GM18502 (cell line): ENCODE measurements at regions not wholly inside any gene's neighbourhood (a gene's known extent, or its start where the extent isn't known, plus 50 kb on each side); places are given as distances from the start of the nearest gene placed in this dataset.
"Not testable (repeated sequence)": the region's sequence is repeated elsewhere in the genome, so short reads cannot be mapped to it uniquely, and the experiment has no call there.

ENCODE experiments used
- ATAC-seq: cut with Tn5 transposase; IDR thresholded peaks from one replicate; pipeline ENCODE4 v1.9.1; 2021; ENCODE audit warnings: mild to moderate bottlenecking; ENCODE audit not compliant: unreplicated experiment, poor library complexity

DNA sequence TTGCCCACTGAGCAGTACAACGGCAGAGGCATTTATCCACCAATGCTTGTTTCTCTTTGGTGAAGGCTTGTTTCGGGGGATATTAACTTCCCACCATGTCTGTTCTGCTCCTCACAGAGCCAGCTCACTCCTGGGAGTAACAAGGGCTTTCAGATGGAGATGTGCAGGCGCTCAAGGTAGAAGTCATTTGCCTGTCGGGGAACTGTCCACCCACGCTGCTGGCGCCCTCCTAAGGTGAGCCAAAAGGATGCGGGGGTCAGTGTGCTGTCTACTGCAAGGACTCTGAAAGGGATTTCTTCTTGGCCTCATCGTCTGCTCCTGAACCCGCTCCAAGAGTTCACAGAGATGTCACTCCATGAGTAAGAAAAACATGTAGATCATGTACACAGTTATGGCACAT lies 57.0 kb upstream of the CYRIA start:
- ATAC-seq = no peak

DNA sequence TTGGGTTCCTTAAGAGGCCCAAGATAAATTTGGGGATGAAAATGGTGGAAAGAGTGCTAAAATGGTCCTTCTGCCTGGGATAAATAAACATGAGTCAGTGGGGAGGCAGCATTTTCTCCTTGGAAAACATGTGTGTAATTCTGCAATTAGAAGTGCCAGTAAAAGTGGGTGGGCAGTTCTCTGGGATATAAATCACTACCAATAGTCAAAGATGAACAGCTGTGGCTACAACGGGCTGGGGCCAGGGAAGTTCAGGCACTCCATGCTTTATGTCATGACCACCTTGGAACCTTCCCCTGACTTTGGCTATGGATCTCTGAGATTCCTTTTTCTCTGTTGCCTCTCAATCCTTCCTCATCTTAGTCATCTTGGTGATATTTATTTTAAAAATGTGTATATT lies 56.5 kb upstream of the CYRIA start:
- no peak for ATAC-seq

DNA sequence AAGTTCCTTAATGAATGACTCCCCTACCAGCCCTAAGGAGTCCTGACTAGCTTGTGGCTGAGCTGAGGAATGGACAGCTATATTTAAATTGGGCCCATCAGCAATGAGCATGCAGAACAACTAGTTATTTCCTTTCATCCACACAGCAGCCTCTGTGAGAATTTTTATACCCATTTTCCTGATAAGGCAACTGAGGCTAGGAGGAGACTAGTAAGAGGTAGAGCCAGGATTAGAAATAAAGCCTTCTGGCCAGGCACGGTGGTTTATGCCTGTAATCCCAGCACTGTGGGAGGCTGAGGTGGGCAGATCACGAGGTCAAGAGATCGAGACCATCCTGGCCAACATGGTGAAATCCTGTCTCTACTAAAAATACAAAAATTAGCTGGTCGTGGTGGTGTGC lies 55.9 kb upstream of the CYRIA start:
- ATAC-seq = not testable (repeated sequence)

DNA sequence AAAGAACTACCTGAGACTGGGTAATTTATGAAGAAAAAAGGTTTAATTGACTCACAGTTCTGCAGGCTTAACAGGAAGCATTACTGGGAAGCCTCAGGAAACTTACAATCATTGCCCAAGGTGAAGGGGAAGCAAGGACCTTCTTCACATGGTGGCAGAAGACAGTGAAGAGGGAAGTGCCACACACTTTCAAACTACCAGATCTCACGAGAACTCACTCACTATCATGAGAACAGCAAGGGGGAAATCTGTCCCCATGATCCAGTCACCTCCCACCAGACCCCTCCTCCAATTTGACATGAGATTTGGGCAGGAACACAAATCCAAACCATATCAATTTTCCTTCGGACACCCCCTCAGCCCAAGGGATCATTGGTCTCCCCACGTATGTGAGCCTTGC lies 55.1 kb upstream of the CYRIA start:
- ATAC-seq = not testable (repeated sequence)

DNA sequence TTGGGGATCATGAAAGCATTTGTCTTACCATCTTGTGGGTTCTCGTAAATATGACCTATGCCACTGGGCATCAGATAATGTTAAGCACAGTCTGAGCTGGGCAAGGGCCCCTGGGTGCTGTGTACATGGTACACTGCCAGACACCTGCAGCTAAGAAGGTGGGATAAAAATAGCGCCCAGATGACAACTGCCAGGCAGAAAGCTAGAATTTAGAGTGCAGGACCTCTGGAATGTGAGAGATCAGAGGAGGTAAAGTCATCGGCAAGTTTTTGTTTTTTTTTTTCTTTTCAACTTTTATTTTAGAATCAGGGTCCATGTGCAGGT lies 53.8 kb upstream of the CYRIA start:
- ATAC-seq = no peak

DNA sequence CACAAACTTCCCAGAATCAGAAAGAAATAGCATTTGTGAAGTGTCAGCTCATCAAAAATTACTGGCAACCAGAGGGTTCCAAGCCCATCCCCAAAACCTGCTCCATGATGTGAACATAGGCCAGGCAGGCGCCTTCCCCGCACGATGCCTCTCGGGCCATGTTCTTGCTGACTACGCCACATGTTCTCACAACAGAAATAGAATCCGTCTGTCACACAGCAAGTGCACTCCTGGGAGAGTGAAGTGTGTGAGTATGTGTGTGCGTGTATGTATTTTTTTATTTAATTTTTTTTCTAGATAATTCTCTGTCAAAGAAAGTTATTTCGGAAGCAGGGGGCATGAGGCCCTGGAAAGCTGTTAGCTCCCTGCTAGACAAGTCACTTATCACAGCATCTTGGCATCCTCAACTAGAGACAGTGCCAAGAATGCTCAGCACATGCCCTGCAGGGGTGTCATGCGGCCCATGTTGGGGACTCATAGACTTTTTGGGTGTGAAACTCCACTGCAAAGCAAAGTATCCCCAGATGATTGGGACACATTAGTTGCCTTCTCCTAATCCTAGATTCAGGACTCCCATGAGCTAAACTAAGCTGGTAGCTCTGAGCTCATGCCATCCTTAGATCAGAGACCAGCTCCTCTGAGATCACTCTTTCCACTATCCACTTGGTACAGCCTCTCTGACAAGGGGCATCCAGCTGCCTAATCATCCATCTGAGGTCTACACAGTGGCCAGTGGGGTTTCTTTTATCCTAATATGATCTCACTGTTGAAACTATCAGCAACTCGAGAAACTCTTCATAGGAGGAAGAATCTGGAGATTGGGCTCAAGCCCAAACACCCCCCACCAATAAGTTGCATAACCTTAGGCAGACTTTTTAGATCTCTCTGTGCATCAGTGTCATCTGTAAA lies 53.2 kb upstream of the CYRIA start:
- no peak for ATAC-seq

DNA sequence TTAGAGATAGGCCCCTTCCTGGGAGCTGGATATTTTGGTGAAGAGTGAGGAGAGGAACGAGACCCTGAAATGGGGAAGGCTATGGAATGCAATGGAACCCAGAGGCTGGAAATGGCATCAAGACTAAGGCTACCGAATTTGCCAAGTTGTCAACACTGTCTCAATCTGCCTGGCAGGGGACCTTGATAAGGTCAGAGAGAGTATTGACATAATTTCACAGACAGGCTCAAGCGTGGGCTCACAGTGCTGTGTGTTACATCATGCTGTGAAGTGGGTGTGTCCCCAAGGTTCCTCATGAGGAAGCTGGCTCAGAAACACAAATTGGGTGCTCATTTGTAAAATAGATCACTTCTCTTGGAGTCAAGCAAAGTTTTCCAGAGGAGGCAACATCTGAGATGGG lies 51.8 kb upstream of the CYRIA start:
- no peak for ATAC-seq

DNA sequence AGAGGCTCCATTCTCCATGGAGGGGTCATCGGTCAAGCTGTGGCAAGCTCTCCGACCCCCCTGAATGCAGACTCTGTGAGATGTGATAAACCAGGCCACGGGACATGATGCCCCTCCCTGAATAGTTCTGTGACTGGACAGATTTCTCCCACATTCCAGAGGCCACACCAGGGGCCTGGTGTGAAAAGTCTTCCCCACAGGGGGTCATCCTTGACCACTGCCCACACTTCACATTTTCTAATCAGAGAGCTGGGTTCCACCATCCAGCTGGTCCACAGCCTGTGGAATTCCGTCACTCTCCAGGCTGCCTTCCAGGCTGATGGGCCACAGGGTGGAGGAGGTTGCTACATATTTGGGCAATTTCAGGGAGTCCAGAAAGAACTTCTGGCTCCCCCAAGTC lies 51.3 kb upstream of the CYRIA start:
- no peak for ATAC-seq

DNA sequence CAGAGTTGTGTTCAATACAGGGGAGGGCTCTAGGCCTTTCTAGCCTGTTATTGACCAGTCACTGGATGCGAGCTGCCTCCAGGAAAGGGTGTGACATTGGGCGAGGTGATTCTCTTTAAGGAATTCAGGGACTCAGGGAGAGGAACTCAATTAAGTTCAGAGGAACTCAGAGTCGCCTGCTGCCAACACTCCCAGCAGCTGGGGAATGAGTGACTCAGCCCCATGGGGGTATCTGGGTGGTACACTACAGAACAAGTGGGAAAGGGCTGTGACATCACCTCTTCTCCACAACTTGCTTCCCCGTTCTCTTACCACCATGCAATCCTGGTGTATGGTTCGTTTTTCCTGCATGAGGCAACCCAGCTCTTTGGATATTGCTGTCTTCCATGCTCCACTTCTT lies 50.4 kb upstream of the CYRIA start:
- no peak for ATAC-seq
